ENCODE measurements at regions not wholly inside any gene's neighbourhood (a gene's known extent, or its start where the extent isn't known, plus 50 kb on each side); places are given as distances from the start of the nearest gene placed in this dataset.
"Not testable (repeated sequence)": the region's sequence is repeated elsewhere in the genome, so short reads cannot be mapped to it uniquely, and the experiment has no call there.

DNA sequence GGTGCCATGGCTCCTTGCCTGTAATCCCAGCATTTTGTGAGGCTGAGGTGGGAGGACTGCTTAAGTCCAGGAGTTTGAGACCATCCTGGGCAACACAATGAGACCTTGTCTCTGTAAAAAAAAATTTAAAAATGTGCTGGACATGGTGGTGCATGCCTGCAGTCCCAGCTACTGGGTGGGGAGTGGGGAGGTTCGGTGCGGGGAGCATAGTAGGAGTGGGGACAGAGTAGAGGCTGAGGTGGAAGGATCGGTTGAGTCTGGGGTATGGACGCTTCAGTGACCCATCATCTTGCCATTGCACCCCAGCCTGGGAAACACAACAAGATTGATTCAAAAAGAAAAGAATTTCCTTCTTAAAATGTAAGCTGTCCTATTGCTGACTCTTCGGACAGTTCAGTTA lies 1490.0 kb upstream of the GBE1 start:
- H3K4me3 ChIP-seq (ENCODE audit: low read length), result no peak overlapping the region
- DNase-seq (ENCODE audit: low read depth, low spot score), result no peak

DNA sequence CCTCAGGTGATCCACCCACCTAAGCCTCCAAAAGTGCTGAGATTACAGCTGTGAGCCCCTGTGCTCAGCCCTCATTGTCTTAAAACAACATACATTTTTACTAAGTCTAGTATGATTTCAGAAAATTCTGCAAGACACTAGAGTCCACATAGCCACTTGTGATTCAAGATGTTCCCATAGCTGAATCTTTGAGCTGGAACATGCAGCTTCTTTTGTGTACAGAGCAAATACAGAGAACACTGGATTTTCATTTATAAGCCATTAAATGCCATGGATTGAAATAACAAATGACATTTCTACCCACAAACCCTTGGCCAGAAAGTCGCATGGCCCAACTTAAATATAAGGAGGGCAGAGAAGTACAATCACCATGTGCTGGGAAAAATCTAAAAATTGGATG lies 1489.2 kb upstream of the GBE1 start:
- H3K4me3 ChIP-seq (ENCODE audit: low read length), result no peak overlapping the region
- DNase-seq (ENCODE audit: low read depth, low spot score), result no peak

DNA sequence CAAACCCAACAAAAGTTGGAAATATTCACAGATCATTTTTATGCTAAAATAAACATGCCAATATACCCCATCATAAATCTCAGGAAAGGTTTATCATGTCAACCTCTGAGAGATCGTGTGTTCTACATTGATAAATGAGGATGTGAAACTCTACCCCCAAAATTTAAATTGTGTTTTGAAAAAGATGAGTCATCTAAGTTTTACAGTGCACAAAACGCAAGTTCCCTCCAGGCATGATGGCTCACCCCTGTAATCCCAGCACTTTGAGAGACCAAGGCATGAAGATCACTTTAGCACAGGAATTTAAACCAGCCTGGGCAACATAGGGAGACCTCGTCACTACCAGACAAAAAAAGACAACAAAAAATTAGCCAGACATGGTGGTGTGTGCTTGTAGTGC lies 1487.0 kb upstream of the GBE1 start:
- DNase-seq (ENCODE audit: low read depth, low spot score), result no peak
- no peak overlapping the region for H3K4me3 ChIP-seq (ENCODE audit: low read length)

DNA sequence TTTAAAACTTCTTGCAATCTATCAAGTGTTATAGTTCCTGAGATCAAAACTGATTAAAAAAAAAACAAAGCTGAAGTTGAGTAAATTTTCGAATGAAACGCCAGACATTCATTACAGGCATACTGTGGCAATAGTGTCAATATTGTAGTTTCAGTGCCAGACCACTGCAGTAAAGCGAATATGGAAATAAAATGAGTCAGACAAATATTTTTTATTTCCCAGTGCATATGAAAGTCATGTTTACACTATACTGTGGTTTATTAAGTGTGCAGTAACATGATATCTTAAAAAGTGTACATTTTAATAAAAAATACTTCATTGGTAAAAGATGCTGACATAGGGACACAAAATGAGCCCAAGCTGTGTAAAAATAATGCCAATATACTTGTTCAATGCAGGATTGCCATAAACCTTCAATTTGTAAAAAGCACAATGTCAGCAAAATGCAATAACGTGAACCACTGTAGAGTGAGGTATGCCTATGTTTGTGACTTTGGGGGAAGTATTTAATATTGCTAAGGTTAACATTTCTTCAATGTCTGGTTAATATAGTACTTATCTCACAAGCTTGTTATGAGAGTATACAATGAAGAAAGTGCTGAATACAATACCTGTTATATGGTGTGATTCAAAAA lies 1473.9 kb upstream of the GBE1 start:
- no peak overlapping the region for H3K4me3 ChIP-seq (ENCODE audit: low read length)
- no peak for DNase-seq (ENCODE audit: low read depth, low spot score)

DNA sequence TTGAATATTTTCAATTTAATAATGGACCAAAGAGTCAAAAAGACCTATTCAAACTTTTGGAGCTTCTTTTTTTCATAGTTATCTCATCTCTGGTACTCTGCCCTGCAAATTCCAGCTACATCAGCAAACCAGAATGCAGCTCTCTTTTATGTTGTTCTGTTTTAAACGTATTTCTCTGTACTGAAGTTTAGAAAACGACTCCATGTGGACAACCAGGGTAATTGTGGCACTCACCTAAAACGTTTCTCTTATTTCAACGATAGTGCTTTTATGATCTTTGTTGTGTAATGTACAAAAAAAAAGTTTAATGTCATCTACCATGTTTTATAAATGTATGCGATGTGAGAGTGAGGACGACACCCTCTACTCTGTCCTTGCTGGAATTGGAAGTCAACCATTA lies 1472.3 kb upstream of the GBE1 start:
- DNase-seq (ENCODE audit: low read depth, low spot score), result no peak
- H3K4me3 ChIP-seq (ENCODE audit: low read length), result no peak overlapping the region

DNA sequence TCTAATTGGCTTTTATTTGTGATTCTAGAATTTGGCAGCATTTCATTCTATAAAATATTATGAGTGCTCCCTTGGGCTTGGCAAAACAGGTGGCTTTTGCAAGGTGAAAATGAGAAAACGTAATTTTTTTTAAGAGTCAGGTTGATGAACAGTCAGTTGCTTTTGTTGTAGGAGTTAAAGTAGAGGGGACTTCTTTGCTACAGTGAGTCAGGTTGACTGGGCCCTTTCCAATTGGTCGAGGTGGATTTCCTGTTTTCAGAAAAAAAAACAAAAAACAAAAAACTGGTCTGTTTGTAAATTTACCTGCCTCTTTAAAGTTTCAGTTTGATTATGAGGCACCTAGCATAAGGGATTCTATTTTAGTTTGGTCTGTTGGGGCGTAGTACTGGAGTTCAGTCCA lies 1469.4 kb upstream of the GBE1 start:
- DNase-seq (ENCODE audit: low read depth, low spot score), result no peak
- no peak overlapping the region for H3K4me3 ChIP-seq (ENCODE audit: low read length)

DNA sequence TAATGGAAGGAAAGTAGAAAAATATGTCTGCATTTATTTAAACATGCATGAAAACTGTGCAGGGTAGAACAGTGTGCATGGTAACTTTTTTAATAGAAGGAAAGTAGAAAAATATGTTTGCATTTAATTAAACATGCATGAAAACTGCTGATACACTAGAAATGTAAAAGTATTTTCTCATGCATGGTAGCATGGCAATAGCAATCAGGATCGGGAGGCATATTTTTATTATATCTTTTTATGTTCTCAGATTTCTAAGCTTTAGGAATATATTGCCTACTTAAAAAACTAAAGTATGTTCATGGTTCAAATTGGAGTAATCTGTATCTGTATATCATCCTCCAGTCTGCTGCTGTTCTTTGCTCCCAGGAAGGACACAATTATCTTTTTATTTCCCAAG lies 1468.9 kb upstream of the GBE1 start:
- H3K4me3 ChIP-seq (ENCODE audit: low read length), result no peak overlapping the region
- no peak for DNase-seq (ENCODE audit: low read depth, low spot score)

DNA sequence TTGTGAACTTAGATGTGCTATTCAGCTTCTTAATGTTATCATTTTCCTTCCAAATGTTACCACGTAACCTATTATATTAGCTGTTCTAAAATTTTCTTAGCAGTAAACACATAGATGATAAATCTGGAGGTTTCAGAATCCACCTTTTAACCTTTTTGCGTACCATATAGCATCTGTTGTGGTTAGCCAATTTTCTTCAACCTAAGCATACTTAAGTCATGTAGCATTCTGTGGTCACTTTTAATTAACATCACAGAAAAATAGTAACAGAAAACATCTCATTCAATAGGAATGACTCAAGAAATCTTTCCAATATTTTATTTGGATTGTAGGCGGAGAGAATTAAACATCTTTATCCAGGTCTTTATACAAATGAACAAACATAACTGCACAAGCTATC lies 1465.3 kb upstream of the GBE1 start:
- DNase-seq (ENCODE audit: low read depth, low spot score), result peak; percentile 28
- no peak overlapping the region for H3K4me3 ChIP-seq (ENCODE audit: low read length)

DNA sequence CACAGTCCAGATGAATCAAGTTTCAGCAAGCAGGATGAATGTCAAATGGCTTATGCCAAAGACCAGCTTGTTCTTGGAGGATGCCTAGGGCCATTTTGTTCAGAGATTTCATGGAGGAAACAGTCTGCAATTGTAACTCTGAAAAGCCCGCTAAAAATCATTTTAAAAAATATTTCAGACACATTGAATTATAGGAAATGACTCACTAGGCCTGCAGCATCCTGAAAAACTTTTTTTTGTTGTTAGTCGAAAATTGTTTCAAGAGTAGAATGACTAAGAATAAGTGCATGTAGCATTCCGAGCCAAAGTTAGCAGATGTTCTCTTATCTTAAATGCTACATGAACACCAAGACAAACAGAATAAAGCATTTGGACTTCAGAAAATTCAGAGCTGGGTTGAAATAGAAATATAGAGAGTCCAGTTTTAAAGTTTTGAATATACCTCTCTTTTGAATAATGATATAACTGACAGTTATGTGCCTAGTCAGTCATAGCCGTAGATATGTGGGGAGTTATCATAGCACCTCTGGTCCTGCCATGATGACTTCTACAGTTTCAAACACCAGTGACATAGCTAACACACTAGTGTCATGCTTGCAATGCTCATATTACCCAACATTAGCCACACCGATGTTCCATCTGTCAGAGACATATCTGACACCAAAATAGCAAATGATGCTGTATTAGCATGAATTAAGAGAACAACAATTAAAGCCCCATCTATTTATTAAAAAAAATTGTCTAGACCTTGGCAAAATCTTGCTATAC lies 1462.8 kb upstream of the GBE1 start:
- no peak for DNase-seq (ENCODE audit: low read depth, low spot score)
- H3K4me3 ChIP-seq (ENCODE audit: low read length), result no peak overlapping the region

DNA sequence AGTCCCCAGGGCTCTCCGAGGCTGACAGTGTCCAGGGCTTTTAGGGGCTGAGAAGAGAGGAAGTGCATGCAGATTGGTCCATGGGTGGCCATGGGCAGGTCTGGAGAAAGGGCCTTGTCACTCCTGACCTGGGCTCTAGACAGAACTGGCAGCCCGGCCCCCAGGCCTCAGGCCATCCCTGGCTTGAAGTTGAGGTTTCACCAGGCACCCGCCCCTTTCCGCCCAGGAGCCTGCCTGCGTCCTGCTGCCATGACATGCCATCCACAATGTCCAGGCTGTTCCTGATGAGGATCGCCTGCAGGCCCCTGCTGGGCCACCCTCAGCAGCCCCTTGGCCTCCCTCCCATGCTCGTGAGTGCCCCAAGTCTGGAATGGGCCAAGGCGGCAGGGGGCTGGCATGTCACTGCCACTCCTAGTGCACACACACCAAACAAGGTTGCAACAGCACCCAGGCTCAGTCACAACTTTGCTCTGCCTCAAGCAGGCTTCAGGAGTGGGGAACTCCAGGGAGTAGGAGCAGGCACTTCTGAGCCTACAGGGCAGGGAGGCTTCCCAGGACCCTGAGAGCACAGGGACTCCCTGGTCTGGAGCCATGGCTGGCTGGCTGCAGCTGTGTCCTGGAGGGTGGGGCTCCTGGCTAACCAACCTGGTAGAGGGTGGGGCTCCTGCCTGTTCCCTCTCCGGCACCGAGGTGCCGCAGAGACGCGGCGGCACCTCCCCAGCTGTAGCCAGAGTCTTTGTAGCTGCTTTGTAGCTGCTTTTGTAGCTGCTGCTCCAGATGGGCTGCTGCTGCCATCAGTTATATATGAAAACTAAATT lies 1457.1 kb upstream of the GBE1 start:
- DNase-seq (ENCODE audit: low read depth, low spot score), result no peak
- no peak overlapping the region for H3K4me3 ChIP-seq (ENCODE audit: low read length)

DNA sequence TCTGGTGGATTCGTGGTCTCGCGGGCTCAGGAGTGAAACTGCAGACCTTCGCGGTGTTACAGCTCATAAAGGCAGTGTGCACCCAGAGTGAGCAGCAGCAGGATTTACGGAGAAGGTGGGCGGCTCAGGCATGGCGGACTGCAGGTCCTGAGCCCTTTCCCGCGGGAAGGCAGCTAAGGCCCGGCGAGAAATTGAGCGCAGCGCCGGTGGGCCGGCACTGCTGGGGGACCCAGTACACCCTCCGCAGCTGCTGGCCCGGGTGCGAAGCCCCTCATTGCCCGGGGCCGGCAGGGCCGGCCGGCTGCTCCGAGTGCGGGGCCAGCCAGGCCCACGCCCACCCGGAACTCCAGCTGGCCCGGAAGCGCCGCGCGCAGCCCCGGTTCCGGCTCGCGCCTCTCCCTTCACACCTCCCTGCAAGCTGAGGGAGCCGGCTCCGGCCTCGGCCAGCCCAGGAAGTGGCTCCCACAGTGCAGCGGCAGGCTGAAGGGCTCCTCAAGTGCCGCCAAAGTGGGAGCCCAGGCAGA lies 1456.2 kb upstream of the GBE1 start:
- H3K4me3 ChIP-seq (ENCODE audit: low read length), result not testable (repeated sequence)

DNA sequence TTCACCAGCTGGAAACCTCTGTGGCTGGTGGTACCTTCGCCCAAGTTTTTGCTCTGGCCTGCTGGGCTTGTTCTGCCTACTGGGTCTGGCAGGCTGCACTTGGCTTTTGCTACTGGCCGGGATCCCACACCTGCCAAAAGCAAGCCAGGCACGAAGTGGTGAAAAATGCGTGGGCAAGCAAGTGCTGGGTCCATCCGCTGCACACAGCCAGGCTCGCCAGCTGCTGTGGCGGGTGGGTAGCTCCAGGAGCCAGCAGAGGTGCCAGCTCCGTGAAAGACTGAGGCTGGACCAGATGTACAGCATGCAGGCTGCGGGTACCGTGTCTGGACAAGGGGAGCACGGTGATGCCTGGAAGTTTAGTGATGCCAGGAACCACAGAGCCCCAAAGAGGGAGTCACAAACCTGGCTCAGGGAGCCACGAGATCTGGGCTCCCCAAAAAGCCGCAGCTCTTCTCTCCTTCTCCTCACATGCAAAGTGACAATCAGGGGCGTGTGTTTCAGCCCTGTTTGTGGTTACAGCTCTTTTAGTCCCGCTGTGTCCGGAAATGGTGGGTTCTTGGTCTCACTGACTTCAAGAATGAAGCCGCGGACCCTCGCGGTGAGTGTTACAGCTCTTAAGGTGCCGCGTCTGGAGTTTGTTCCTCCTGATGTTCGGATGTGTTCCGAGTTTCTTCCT lies 1455.6 kb upstream of the GBE1 start:
- no peak for DNase-seq (ENCODE audit: low read depth, low spot score)
- no peak overlapping the region for H3K4me3 ChIP-seq (ENCODE audit: low read length)

More for the DNA sequence above, 1456.2 kb upstream of the GBE1 start:
- not testable (repeated sequence) for DNase-seq (ENCODE audit: low read depth, low spot score)

DNA sequence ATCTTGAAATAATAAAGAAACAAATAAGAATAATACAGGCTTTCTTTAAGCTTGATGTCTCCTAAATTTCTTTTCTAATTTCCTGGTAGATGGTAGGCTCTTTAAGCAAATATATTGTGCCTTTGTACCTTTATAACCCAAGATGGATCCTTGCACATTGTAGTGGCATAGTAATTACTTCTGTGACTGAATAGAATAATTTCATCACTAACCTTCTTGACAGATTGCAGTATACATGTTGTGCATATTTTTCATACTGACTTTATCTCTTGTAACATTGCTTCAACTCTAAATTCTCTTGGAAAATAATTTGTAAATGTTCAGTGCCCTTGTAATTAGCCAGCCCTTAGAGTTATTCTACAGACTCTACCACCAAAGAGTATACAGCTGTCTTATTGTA lies 1433.8 kb upstream of the GBE1 start:
- no peak for DNase-seq (ENCODE audit: low read depth, low spot score)
- H3K4me3 ChIP-seq (ENCODE audit: low read length), result no peak overlapping the region

DNA sequence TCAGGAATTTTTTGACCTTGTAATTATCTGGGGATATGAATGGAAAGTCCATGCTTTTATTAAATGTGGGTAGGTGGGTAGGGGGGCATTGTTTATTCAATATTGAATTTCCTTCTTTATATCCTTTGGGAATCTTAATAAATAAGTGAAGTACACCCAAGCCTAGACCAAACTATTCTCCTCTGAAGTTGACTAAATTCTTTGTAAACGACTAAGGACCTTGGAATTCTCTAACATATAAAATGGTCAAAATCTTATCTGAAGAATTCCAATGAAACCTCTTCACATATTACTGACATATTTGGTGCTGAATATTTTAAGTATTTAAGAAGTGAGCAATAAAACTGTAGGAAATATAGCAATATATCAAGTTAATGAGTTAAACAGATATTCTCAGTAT lies 1432.1 kb upstream of the GBE1 start:
- DNase-seq (ENCODE audit: low read depth, low spot score), result no peak
- H3K4me3 ChIP-seq (ENCODE audit: low read length), result no peak overlapping the region

DNA sequence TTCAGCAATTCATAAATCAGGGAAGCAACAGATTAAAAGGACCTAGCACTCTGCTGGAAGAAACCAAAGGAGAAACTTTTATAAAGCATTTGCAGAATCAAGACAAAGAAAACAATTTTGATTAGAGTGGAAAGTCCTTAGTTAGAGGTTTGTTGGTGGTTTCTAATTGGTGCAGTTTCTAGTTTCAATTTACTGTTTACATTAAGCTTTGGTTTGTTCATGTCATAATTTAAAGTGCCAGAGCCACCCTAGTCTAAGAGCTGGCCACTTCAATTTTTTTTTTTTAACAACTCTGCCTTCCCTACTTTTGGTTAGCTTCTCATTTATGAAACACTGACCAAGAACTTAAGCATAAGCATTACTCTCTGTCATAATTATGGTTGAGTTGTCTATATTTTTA lies 1428.2 kb upstream of the GBE1 start:
- H3K4me3 ChIP-seq (ENCODE audit: low read length), result no peak overlapping the region
- DNase-seq (ENCODE audit: low read depth, low spot score), result no peak

DNA sequence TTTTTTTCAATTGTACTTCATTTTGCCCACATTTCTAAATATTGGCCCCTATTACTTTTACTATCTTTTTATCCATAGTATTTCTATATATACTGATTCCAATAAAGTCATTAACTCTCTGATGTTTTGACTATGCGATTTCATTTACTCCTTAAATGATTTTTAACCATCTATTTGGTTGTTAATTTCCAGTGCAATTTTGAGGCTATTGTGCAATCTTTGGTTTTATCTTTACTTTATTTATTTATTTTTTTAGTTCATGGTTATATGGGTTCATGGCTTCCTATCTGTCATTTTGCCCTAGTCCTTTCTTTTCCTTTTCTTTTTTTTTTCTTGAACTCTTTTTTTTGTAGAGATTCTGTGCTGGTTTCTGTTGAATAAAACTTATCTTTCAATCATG lies 1408.0 kb upstream of the GBE1 start:
- DNase-seq (ENCODE audit: low read depth, low spot score), result no peak
- no peak overlapping the region for H3K4me3 ChIP-seq (ENCODE audit: low read length)

DNA sequence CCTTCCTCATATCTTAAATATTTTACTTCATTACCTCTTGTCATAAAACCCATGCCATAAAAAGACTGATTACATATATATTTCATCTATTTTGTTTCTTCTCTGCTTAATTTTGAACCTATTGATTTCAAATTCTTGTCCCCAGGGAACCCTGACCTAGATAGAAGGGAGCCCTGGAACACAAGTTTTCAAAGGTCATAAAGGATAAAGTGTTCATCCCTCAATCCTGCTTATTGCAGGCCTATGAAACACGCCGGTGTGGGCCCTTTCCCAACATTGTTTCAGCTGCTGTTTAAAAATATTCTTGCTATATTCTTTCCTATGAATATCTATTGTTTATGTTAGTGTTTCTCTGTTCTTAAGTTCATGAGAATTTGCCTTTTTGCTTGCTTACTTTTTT lies 1389.5 kb upstream of the GBE1 start:
- DNase-seq (ENCODE audit: low read depth, low spot score), result no peak
- H3K4me3 ChIP-seq (ENCODE audit: low read length), result no peak overlapping the region

DNA sequence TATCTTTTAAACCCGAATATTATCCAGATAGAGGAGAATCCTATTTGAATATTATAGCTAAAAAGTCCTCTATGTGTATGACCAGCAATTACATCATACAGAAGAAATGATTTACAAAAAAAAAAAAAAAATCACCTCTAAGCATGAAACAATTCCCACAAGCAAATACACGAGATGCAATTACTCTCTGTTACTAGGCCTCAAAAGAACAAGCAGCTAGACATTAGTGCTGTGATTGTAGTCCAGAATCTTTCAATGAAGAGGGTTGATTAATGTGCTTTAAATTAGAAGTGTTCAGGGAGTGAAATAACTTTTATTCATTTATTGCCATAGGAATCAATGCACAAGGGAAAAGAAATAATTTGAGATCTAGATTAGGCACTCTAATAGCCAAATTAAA lies 1379.5 kb upstream of the GBE1 start:
- DNase-seq (ENCODE audit: low read depth, low spot score), result no peak
- H3K4me3 ChIP-seq (ENCODE audit: low read length), result no peak overlapping the region

DNA sequence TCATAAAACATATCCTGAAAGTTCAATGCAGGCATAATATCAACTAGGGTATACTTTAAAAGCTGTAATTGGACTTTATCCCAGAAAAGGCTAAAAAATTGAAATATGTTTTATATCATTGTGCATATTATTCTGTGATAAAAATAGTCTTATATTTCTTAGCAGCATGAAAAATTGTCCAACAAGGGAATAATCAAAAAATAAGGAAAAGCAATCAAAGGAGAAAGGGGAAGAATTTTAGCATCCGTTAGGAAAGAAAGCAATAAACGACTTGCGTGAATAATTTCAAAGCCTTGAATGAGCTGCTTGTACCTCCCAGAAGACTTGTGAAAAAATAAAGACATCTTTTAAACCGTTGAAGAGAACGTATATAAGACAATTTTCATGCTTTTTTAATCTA lies 1369.8 kb upstream of the GBE1 start:
- DNase-seq (ENCODE audit: low read depth, low spot score), result no peak
- no peak overlapping the region for H3K4me3 ChIP-seq (ENCODE audit: low read length)
